MCF 10A (cell line): ENCODE measurements at regions not wholly inside any gene's neighbourhood (a gene's known extent, or its start where the extent isn't known, plus 50 kb on each side); places are given as distances from the start of the nearest gene placed in this dataset.

Experiments
- BruUV-seq: library from RNA; stranded (reverse); fragments of 400-500 nt; replicated peaks from 2 replicates; lab custom pipeline; 2021; lab: Mats Ljungman, UMichigan
- CTCF ChIA-PET: fragments of 300-600 bp; sonication (Branson Sonifier 250); formaldehyde crosslinking; extraction: SDS; loops from one replicate; lab custom pipeline; 2021; ENCODE audit warnings: antibody characterized with exemption, inconsistent platforms; lab: Yijun Ruan, JAX
- POLR2A ChIA-PET: fragments of 300-600, 350-650 bp; sonication (Branson Sonifier 250); formaldehyde crosslinking; extraction: SDS; loops from one replicate; lab custom pipeline; 2020; ENCODE audit warnings: antibody characterized with exemption, inconsistent platforms; lab: Yijun Ruan, JAX
- DNase-seq: peaks from one replicate; pipeline ENCODE4 v3.0.0-alpha.2; 2018; ENCODE audit not compliant: unreplicated experiment
- H3K27ac Mint-ChIP-seq: one replicate; pipeline ENCODE4 v1.8.0; 2022; ENCODE audit warnings: mild to moderate bottlenecking, low read depth, mixed read lengths; ENCODE audit not compliant: unreplicated experiment
- H3K27me3 Mint-ChIP-seq: one replicate; pipeline ENCODE4 v1.8.0; 2022; ENCODE audit warnings: mixed read lengths; ENCODE audit not compliant: insufficient read depth, unreplicated experiment
- H3K36me3 Mint-ChIP-seq: one replicate; pipeline ENCODE4 v1.8.0; 2022; ENCODE audit warnings: mild to moderate bottlenecking, moderate library complexity, mixed read lengths; ENCODE audit not compliant: insufficient read depth, unreplicated experiment
- H3K4me1 Mint-ChIP-seq: one replicate; pipeline ENCODE4 v1.8.0; 2022; ENCODE audit warnings: mixed read lengths; ENCODE audit not compliant: insufficient read depth, unreplicated experiment
- H3K4me3 Mint-ChIP-seq: one replicate; pipeline ENCODE4 v1.8.0; 2022; ENCODE audit warnings: mild to moderate bottlenecking, moderate library complexity, mixed read lengths; ENCODE audit not compliant: unreplicated experiment
- H3K9me3 Mint-ChIP-seq: one replicate; pipeline ENCODE4 v1.8.0; 2022; ENCODE audit warnings: mixed read lengths; ENCODE audit not compliant: unreplicated experiment
- intact Hi-C: fragments of 100-400 bp; cut with micrococcal nuclease; formaldehyde crosslinking; loops from 2 replicates; pipeline ENCODE4 v1.14.1; 2022
- TF ChIP-seq, protein P1 (sequence below): fragments of 200-600 bp; IDR thresholded peaks from one replicate; pipeline ENCODE4 v1.8.0; 2022; ENCODE audit warnings: antibody characterized with exemption, mild to moderate bottlenecking; ENCODE audit not compliant: unreplicated experiment

DNA sequence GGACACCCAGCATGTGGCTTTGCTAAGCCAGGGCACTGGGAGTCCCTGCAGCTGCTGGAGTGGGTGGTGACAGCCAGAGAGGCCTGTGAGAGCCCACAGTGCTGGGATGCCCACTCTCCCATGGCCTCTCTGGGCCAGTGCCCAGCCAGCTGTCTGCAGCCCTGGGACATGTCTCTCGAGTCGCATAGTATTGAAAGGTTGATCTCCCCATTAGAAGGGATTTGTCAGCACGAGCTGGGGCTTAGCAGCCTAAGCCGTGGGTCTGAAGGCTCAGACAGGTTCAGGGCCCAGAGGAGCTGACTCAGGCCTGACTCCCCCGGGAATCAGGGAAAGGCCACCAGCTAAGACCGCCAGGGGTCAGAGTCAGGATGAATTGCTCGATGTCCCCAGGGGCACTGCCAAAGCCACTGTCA, 53.5 kb downstream of the FOXD2 start:
- H3K36me3 Mint-ChIP-seq = no peaks in the 10 kb centered on the region
- no TSS peak for BruUV-seq
- H3K27me3 Mint-ChIP-seq = peaks cover 11% of the 10 kb centered on the region
- ChIA-PET POLR2A (interaction anchor here (0.6 kb wide), 1 partner anchor 79 kb away, joined by 3 read pairs; no protein-coding TSS in a partner anchor), CTCF (interaction anchor here (0.9 to 1.2 kb wide), 4 partner anchors 10 to 78 kb away, joined by 3 to 5 read pairs (median 4); no protein-coding TSS in a partner anchor)
- no peaks in the 10 kb centered on the region for H3K9me3 Mint-ChIP-seq
- DNase-seq = no peak
- H3K4me3 Mint-ChIP-seq = no peak overlapping the region
- intact Hi-C loops = no loop called here
- no peaks in the 10 kb centered on the region for H3K4me1 Mint-ChIP-seq
- H3K27ac Mint-ChIP-seq = no peak overlapping the region
- TF ChIP-seq, protein P1, sequence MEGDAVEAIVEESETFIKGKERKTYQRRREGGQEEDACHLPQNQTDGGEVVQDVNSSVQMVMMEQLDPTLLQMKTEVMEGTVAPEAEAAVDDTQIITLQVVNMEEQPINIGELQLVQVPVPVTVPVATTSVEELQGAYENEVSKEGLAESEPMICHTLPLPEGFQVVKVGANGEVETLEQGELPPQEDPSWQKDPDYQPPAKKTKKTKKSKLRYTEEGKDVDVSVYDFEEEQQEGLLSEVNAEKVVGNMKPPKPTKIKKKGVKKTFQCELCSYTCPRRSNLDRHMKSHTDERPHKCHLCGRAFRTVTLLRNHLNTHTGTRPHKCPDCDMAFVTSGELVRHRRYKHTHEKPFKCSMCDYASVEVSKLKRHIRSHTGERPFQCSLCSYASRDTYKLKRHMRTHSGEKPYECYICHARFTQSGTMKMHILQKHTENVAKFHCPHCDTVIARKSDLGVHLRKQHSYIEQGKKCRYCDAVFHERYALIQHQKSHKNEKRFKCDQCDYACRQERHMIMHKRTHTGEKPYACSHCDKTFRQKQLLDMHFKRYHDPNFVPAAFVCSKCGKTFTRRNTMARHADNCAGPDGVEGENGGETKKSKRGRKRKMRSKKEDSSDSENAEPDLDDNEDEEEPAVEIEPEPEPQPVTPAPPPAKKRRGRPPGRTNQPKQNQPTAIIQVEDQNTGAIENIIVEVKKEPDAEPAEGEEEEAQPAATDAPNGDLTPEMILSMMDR = no peak

DNA sequence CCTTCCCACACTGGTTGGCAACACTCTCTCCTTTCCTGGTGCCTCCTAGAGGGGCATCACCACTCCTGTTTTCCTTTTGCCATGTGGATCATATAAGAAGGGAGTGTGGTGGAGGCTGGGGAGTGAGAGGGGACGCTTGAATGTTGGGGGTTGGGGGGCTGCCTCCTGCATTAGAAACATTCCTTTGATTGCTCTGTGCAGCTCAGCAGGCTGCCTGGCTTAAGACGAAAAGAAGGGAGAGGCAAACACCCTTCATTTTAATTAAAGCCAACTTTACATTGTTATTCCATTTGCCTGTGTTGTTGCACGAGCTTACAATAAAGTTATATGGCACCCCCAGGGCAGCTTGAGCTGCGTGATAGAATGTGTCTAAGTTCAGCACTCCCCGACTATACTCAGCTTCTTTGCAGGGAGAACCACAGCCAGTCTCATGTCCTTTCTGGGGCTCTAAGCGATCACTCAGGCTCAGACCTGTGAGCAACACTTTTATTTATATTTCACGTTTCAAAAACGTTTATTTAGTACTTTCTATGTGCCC, 57.4 kb downstream of the FOXD2 start:
- Mint-ChIP-seq H3K9me3 (no peaks in the 10 kb centered on the region), H3K36me3 (no peaks in the 10 kb centered on the region), H3K4me3 (no peak overlapping the region), H3K27ac (no peak overlapping the region), H3K4me1 (no peaks in the 10 kb centered on the region), H3K27me3 (peaks cover 16% of the 10 kb centered on the region)
- ChIA-PET POLR2A (no interaction called here), CTCF (interaction anchor here (1.1 kb wide), 2 partner anchors 58 to 218 kb away, joined by 3 read pairs; no protein-coding TSS in a partner anchor)
- no TSS peak for BruUV-seq
- DNase-seq = no peak
- TF ChIP-seq, protein P1 = no peak
- intact Hi-C loops = no loop called here

DNA sequence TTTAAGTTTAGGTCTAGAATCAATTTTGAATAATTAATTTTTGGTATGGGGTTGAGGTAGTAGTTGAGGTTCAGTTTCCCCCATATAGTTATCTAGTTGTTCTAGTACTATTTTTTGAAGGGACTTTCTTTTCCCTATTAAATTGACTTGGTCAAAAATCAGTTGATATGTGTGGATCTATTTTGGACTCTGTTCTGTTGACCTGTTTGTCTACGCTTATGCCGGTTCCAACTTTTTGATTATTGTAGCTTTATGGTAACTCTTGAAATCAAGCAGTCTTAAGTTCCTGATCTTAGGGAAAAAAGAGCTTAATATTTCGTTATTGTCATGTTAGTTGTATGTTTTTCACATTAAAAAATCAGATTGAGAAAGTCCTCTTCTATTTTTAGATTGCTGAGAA, 60.7 kb downstream of the FOXD2 start:
- Mint-ChIP-seq H3K9me3 (no peaks in the 10 kb centered on the region), H3K4me3 (no peak overlapping the region), H3K36me3 (no peaks in the 10 kb centered on the region), H3K27ac (no peak overlapping the region), H3K4me1 (no peaks in the 10 kb centered on the region), H3K27me3 (peaks cover 22% of the 10 kb centered on the region)
- TF ChIP-seq, protein P1 = no peak
- CTCF ChIA-PET = interaction anchor here (0.7 kb wide), 2 partner anchors 26 to 465 kb away, joined by 3 read pairs; no protein-coding TSS in a partner anchor
- no TSS peak for BruUV-seq
- DNase-seq = no peak
- intact Hi-C loops = no loop called here
- POLR2A ChIA-PET = interaction anchor here (0.7 to 0.8 kb wide), 2 partner anchors 22 to 1230 kb away, joined by 3 to 4 read pairs; no protein-coding TSS in a partner anchor

DNA sequence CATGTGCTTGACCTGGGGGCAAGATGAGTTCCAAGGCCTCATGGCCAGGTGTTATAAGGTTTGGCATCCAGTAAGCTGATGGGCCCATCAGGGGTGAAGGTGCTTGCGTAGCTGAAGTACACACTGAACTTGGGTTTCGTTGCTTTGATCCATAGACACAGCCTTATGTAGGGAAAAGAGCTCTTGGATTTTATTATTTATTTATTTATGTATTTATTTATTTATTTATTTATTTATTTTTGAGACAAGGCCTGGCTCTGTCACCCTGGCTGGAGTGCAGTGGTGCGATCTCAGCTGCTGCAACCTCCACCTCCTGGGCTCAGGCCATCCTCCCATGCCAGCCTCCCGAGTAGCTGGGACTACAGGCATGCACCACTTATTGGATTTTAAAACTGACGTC, 63.2 kb downstream of the FOXD2 start:
- Mint-ChIP-seq H3K4me3 (no peak overlapping the region), H3K4me1 (no peaks in the 10 kb centered on the region), H3K27me3 (peaks cover 20% of the 10 kb centered on the region), H3K27ac (no peak overlapping the region), H3K36me3 (no peaks in the 10 kb centered on the region), H3K9me3 (no peaks in the 10 kb centered on the region)
- TF ChIP-seq, protein P1 = no peak
- no peak for DNase-seq
- BruUV-seq = no TSS peak
- intact Hi-C loops = no loop called here
- CTCF ChIA-PET = interaction anchor here (0.6 to 1.7 kb wide), 7 partner anchors 9 to 225 kb away, joined by 3 to 5 read pairs (median 3); partner anchors contain the start of gene FOXD2
- POLR2A ChIA-PET = interaction anchor here (0.7 to 1.0 kb wide), 3 partner anchors 19 to 24 kb away, joined by 3 read pairs; no protein-coding TSS in a partner anchor
